Inflammatory macrophage treated with lipopolysaccharide for 1 hour (primary cell): ENCODE measurements at regions not wholly inside any gene's neighbourhood (a gene's known extent, or its start where the extent isn't known, plus 50 kb on each side); places are given as distances from the start of the nearest gene placed in this dataset.

ENCODE experiments used
- DNase-seq, 2 donors: peaks; one replicate each; pipeline ENCODE4 v3.0.0-alpha.2; 2020 to 2022

DNA sequence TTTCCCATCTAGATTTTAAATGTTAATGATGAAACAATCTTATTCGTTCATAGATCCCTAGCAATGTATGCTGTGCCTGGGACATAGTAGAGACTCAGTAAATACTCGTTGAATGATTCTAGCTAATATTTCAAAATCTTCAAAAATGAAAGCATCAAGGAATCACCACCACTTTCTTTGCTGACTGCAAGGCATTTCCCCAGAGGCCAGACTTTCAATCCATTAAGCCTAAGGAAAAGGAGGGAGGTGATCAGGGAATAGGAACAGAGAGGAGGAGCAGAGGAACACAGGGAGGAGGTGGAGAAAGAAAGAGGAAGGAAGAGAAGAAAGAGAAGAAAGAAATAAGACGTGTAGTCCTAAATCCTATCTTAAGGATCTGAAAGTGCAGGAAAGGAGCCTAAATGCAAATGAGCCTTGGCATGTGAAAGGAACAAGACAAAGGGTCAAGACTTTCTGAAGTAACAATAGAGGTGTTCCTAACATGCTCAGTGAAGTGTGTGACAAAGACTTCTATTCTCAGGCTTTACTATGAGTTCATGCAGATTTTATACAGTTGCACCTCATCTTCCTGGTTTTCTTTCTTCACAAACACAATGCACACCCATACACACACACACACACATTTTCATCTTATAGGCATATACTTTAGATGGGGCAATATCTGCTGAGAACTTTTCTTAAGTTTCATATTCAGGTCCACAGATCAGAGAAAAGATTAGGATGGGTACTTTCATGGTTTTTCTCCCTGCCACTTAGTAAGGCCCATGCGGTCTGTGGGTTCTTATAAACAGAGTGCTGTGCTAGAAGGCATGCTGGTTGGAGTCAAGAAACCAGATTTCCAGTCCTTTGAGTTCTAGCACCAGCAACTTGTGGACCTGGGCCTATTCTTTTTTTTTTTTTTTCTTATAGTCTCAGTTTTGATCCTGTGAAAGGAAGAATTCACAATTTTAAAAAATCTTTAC is 512.2 kb upstream of the TNC start:
- no peak for DNase-seq

GRCh38 chr9:115632391-115632790 is 514.4 kb upstream of the TNC start:
- DNase-seq = no peak

DNA sequence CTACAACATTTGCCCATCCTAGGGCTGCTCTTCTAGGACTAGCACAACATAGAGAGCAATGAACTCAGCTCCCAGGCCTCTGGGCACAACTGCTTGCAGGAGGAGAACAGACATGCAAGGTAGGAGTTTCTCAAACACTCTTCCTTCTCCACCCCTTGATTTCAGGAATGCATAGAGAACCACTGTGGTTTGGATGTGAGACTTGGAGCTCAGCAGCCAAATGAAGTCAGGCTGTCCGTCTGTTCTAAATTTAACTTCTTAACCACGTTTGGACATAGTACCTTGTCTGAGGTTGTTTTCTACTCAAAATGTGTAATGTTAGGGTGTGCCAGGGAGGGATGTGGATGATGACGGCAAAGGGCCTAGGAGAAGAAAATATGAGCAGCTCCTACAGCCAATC is 515.1 kb upstream of the TNC start:
- DNase-seq = no peak

DNA sequence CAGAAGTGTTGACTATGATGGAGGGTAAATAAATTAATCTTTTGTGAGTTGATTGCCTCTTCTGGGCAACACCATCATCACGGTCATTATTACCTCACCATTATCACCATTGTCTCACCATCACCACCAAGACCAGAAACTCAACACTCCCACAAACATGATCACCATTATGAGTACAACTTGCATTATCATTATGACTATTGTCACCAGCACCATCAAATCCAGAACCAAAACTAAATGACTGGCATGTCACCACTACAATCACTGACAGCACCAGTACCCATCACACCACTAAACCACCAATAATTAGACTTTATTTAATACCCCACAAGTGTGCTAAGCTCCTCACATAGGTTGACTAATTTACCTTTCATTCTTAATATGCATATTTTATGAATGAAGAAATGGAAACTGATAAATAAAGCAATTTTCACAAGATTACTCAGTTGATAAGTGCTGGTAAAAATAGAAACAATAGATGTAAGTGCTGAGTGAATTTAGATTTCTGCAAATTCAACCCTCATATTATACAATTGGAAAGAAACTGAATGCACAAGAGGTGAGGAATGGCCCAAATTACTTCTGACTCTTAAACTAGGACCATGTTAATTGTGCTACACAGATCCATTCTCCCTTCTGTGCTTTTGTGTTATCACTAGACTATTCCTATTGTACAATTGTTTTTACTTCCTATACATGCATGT is 517.8 kb upstream of the PAPPA start:
- DNase-seq = no peak

DNA sequence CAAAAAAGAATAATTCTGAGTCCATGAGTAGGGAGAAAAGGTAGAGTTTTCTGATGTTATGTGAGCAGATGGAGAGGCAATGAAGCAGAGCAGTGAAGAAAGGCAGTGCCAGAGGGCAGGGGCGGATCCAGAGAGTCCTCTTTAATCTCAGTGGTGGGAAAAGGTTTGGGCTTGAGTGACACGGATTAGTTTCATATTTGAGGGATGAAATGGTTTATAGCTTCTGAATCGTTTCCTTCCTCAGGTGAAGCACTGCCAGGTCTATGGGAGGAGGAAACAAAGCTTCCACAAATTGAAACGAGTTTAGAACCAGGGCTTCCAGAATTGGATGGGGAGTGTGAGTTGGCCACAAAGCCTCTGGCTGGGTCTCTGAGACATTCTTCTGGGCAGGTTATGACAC is 517.0 kb upstream of the PAPPA start:
- no peak for DNase-seq

DNA sequence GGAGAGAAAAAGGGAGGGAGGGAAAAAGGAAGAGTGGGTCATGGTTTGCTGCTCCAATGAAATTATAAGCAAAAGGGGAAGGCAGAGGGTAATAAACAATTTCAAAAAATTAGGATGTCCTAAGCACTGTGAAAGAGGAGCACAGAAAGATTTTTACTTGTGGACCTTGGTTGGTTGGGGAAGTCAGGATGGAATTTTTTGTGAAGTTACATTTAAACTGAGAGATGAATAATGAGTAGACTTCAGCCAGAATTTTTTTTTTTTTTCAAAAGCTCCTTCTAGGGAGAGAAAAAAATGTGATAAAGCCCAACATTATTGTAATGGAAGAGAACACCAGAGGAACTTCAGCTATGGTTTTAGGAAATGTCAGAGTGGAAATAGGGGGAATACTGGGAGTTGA is 515.9 kb upstream of the PAPPA start:
- no peak for DNase-seq

DNA sequence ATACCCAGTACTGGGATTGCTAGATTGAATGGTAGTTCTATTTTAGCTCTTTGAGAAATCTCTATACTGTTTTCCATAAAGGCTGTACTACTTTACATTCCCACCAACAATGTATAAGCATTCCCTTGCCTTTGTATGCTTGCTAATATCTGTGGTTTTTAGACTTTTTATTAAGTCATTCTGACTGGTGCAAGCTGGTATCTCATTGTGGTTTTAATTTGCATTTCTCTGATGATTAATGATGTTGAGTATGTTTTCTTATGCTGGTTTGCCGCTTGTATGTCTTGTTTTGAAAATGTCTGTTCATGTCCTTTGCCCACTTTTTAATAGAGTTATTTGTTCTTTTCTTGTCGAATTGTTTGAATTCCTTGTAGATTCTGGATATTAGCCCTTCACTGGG is 512.7 kb upstream of the PAPPA start:
- DNase-seq = no peak

DNA sequence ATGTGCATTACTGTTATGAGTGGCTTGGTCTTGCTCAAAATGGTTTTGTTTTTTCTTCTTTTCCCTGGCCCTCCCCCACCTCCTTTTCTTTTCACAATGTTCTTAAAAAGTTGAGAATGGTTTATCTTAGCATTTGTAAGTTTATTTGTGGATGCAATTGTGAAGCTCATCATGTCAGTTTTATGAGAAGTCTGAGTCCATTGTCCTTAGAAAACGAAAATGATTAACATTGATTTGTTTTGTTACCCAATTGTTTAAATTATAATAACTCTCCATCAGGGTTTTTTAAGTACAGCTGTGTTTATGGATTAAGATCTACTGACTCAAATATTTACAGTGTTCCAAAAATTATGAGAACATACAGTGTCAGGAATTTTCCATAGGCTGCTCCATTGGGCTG is 511.3 kb upstream of the PAPPA start:
- DNase-seq = no peak

- no peak for DNase-seq
These were observed 509.5 kb upstream of the PAPPA start for GRCh38 chr9:115643948-115644727.

DNA sequence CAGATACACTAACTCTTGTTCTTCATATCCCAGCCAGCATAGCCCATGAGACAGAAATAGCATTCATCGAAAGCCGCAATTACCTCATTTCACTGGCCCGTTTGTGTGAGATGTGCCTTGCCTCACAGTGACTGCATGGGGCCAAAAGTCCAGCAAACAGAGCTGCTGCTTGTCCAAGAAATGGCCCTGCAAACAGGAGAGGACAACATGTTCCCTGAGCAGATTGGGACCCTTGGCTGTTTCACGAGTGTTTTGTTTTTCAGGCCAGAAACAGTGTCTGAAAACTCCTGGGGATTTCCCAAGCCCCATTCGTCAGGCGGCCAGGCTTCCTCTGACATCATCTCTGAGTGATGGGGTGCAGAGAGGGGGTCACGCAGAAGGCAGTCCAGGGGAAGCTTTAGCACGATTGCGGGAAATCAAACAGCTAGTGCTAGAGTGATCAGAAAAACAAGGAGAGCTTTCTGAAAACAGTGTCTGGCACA is 503.6 kb upstream of the PAPPA start:
- no peak for DNase-seq

DNA sequence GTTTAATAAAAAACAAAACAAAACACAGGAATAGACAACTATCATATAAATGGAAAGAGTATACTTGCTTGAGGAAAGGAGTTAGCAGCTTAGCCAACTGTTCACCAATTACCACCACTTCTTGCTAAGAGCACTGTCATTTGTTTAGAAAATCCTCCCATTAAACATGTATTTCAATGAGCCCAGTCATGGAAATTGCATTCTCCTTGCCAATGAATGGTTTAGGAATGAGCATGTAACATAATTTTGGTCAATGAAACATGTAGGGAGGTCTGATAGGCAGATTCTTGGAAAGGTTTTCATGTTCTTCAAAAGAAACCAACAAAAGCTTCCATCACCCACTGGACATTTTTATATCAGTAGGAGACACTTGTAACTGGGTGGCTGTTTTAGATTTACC is 502.8 kb upstream of the PAPPA start:
- no peak for DNase-seq

- DNase-seq = no peak
These were observed 502.1 kb upstream of the PAPPA start for GRCh38 chr9:115651461-115651860.

- no peak for DNase-seq
These were observed 500.4 kb upstream of the PAPPA start for GRCh38 chr9:115653171-115653606.

DNA sequence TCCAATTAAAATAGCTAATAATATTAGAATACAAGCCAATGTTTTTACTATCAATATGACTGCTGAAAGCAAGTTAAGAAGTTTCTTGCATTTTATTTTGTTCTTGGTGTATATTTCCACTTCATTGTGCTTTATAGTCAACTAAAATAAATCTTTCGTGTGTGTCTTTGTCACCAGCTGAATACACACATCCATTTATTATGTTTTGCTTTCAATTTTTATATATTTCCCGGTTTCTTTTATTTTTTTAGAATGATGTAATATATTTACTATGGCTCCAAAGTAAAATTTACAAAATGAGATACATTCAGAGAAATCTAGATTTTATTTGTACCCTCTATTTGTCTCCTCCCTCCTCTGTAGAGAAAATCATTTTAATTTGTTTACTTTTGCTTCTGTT is 495.9 kb upstream of the PAPPA start:
- DNase-seq = no peak

DNA sequence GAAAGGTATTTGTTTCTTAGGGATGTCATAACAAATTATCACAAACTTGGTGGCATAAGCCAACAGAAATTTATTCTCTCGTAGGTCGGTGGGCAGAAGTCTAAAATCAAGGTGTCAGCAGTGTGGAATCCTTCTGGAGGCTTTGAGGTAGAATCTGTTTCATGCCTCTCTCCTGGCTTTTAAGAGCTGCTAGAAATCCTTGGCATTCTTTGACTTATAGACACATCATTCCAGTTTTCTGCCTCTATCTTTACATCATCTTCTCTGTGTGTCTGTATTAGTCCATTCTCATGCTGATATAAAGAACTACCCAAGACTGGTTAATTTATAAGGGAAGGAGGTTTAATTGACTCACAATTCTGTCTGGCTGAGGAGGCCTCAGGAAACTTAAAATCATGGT is 488.1 kb upstream of the PAPPA start:
- no peak for DNase-seq

- DNase-seq = no peak
These were observed 485.1 kb upstream of the PAPPA start for GRCh38 chr9:115668521-115668920.

- DNase-seq = no peak
These were observed 482.2 kb upstream of the PAPPA start for GRCh38 chr9:115671236-115671962.

GRCh38 chr9:115671963-115672305 is 481.7 kb upstream of the PAPPA start:
- DNase-seq = no peak

DNA sequence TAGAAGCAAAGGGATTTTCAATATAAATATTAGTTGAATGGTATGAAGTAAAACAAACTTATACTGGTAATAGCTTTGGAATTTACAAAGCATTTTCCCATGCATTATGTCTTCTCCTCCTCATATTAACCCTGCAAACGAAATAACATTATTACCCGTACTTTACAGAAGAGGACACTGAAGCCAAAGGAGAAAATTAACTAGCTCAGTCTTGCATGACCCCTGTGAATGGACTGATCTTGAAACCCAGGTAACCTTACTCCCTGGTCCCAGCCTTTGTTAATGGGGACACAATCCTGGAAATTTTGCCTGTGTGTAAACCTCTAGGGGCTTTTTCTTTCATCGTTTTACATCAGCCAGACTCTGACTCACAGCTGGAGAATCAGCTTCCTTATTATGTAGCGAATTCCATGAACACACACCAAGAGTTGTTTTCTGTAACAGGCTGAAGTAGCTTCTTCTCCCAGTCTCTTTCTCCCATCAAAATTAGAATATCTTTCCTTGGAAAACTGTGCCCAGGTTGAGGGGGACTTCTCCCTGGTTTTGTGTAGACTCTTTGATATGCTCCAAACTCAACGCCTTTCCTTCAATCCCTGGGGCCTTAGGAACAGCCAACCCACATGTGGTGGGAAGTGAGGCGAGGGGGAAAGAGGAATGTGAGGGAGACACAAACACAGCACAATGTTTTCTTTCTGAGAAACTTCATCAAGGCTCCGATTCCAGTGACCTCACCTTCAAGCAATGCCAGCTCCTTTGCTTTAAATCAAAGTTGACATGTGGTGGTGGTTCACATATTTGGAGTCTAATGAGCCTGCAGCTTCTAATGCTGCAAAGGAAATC is 480.9 kb upstream of the PAPPA start:
- no peak for DNase-seq

DNA sequence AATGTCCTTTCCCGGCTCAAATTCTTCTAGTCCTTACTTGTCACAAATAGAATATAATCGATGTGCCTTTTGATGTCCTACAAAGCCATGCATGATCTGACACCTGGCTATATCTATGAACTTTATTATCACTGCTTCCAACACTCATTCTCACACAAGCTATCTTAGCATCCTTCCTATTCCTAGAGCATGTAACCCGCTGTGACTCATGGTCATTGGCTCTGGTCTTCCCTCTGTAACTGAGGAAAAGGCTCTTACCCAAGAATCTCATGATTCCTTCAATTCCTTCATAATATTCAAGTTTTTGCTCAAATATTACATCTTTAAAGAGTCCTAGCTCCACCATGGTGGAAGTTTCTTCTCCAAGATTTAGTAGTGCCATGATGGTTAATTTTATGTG is 480.0 kb upstream of the PAPPA start:
- DNase-seq = no peak

DNA sequence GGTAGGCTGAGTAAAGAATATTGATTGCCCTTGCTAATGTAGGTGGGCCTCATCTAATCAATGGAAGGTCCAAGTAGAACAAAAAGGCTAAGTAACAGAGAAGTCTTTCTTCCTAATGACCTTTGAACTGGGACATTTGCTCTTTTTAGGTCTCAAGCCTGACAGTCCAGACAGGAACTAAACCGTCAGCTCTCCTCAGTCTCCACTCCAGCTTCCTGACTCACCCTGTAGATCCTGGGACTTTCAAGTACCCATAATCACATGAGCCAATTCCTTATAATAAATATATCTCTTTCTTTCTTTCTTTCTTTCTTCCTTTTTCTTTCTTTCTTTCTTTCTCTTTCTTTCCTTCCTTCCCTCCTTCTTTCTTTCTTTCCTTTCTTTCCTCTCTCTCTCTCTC is 479.5 kb upstream of the PAPPA start:
- DNase-seq = no peak

- no peak for DNase-seq
These were observed 477.8 kb upstream of the PAPPA start for GRCh38 chr9:115675834-115676233.
